Suprapubic skin (tissue), 4 donors: ENCODE measurements at regions not wholly inside any gene's neighbourhood (a gene's known extent, or its start where the extent isn't known, plus 50 kb on each side); places are given as distances from the start of the nearest gene placed in this dataset.

Experiments used
- CTCF ChIP-seq, 2 donors: fragments of 200-600 bp in 1 of 2; fragments of 450-650 bp in 1 of 2; sonication (generic) in 1 of 2; IDR thresholded peaks; one replicate each; pipeline ENCODE4 v1.5.1; 2016 to 2019; ENCODE audit warnings: antibody characterized with exemption in 2 of 2, mild to moderate bottlenecking in 1 of 2, moderate library complexity in 1 of 2
- EP300 ChIP-seq: sonication (generic); formaldehyde crosslinking; IDR thresholded peaks from one replicate; pipeline ENCODE4 v1.6.1; 2017; ENCODE audit warnings: antibody characterized with exemption
- POLR2AphosphoS5 ChIP-seq, 3 donors: sonication (generic); formaldehyde crosslinking; IDR thresholded peaks; one replicate each; pipeline ENCODE4 v1.6.1; 2017; ENCODE audit warnings: antibody characterized with exemption in 3 of 3

GRCh38 chr10:117462816-117463544 is 79.6 kb upstream of the EMX2 start:
- TF ChIP-seq EP300 (no peak), CTCF (IDR thresholded peaks at IDR 0.05) (no peak), POLR2AphosphoS5 (IDR thresholded peaks at IDR 0.05) (no peak)
